IPS-20b (cell line): ENCODE measurements at regions not wholly inside any gene's neighbourhood (a gene's known extent, or its start where the extent isn't known, plus 50 kb on each side); places are given as distances from the start of the nearest gene placed in this dataset.

Experiments
- H3K27ac ChIP-seq: one replicate; pipeline ENCODE4 v1.5.1; 2013; ENCODE audit warnings: low read length
- H3K27me3 ChIP-seq: 2 replicates; pipeline ENCODE4 v1.6.1; 2013; ENCODE audit warnings: mild to moderate bottlenecking, low read length, inconsistent platforms; ENCODE audit not compliant: insufficient read depth
- H3K36me3 ChIP-seq: 2 replicates; pipeline ENCODE4 v1.6.1; 2013; ENCODE audit warnings: low read depth, mild to moderate bottlenecking, inconsistent platforms, low read length, moderate library complexity; ENCODE audit not compliant: insufficient read depth
- H3K4me1 ChIP-seq: 2 replicates; pipeline ENCODE4 v1.6.1; 2013; ENCODE audit warnings: mild to moderate bottlenecking, control low read depth, inconsistent platforms, low read length, moderate library complexity; ENCODE audit not compliant: insufficient read depth
- H3K4me3 ChIP-seq: 2 replicates; pipeline ENCODE4 v1.5.1; 2013; ENCODE audit warnings: mild to moderate bottlenecking, low read length, inconsistent platforms
- H3K9ac ChIP-seq: 2 replicates; pipeline ENCODE4 v1.6.1; 2013; ENCODE audit warnings: low read depth, mild to moderate bottlenecking, inconsistent platforms, low read length, moderate library complexity
- H3K9me3 ChIP-seq: 2 replicates; pipeline ENCODE4 v1.6.1; 2013; ENCODE audit warnings: mild to moderate bottlenecking, low read depth, low read length, inconsistent platforms; ENCODE audit not compliant: insufficient read depth

GRCh38 chr14:65879248-65880009 lies 466.9 kb downstream of the FUT8 start:
- Histone ChIP-seq H3K4me3 (no peak overlapping the region), H3K27me3 (no peaks in the 10 kb centered on the region), H3K9me3 (no peaks in the 10 kb centered on the region; the same call in 1 of the 2 replicates), H3K36me3 (no peaks in the 10 kb centered on the region), H3K9ac (no peak overlapping the region), H3K4me1 (no peaks in the 10 kb centered on the region), H3K27ac (no peak overlapping the region)

GRCh38 chr14:65880507-65880906 lies 468.0 kb downstream of the FUT8 start:
- Histone ChIP-seq H3K9me3 (no peaks in the 10 kb centered on the region; the same call in 1 of the 2 replicates), H3K36me3 (no peaks in the 10 kb centered on the region), H3K4me1 (no peaks in the 10 kb centered on the region), H3K27me3 (no peaks in the 10 kb centered on the region), H3K27ac (no peak overlapping the region), H3K9ac (no peak overlapping the region), H3K4me3 (no peak overlapping the region)

- Histone ChIP-seq H3K36me3 (no peaks in the 10 kb centered on the region), H3K27ac (no peak overlapping the region), H3K4me3 (no peak overlapping the region), H3K9ac (no peak overlapping the region), H3K9me3 (no peaks in the 10 kb centered on the region; the same call in 1 of the 2 replicates), H3K4me1 (no peaks in the 10 kb centered on the region), H3K27me3 (no peaks in the 10 kb centered on the region)
Observed at GRCh38 chr14:65881642-65882041, 469.1 kb downstream of the FUT8 start.

- Histone ChIP-seq H3K36me3 (no peaks in the 10 kb centered on the region), H3K4me3 (no peak overlapping the region), H3K4me1 (no peaks in the 10 kb centered on the region; the same call in 1 of the 2 replicates), H3K9ac (no peak overlapping the region), H3K27ac (no peak overlapping the region), H3K27me3 (no peaks in the 10 kb centered on the region), H3K9me3 (no peaks in the 10 kb centered on the region)
Observed at GRCh38 chr14:65888677-65889076, 476.1 kb downstream of the FUT8 start.

GRCh38 chr14:65892315-65892714 lies 479.8 kb downstream of the FUT8 start:
- no peaks in the 10 kb centered on the region for H3K9me3 ChIP-seq

GRCh38 chr14:65900164-65900563 lies 487.6 kb downstream of the FUT8 start:
- Histone ChIP-seq H3K36me3 (no peaks in the 10 kb centered on the region), H3K27me3 (no peaks in the 10 kb centered on the region), H3K4me1 (no peaks in the 10 kb centered on the region), H3K27ac (no peak overlapping the region), H3K9ac (no peak overlapping the region), H3K4me3 (no peak overlapping the region), H3K9me3 (peaks cover 12% of the 10 kb centered on the region)

More at GRCh38 chr14:65892315-65892714, 479.8 kb downstream of the FUT8 start:
- no peaks in the 10 kb centered on the region for H3K27me3 ChIP-seq
- no peaks in the 10 kb centered on the region; the same call in 1 of the 2 replicates for H3K4me1 ChIP-seq
- no peak overlapping the region for H3K27ac ChIP-seq
- H3K36me3 ChIP-seq: no peaks in the 10 kb centered on the region
- H3K9ac ChIP-seq: no peak overlapping the region
- no peak overlapping the region for H3K4me3 ChIP-seq

GRCh38 chr14:65901595-65901994 lies 489.1 kb downstream of the FUT8 start:
- Histone ChIP-seq H3K9me3 (peaks cover 12% of the 10 kb centered on the region), H3K27me3 (no peaks in the 10 kb centered on the region), H3K4me1 (no peaks in the 10 kb centered on the region), H3K9ac (no peak overlapping the region), H3K36me3 (no peaks in the 10 kb centered on the region), H3K27ac (no peak overlapping the region), H3K4me3 (no peak overlapping the region)

GRCh38 chr14:65904988-65905387 lies 492.5 kb downstream of the FUT8 start:
- Histone ChIP-seq H3K9me3 (peaks cover 12% of the 10 kb centered on the region), H3K27ac (no peak overlapping the region), H3K4me3 (no peak overlapping the region), H3K27me3 (no peaks in the 10 kb centered on the region), H3K4me1 (no peaks in the 10 kb centered on the region), H3K36me3 (no peaks in the 10 kb centered on the region), H3K9ac (no peak overlapping the region)

GRCh38 chr14:65906344-65906743 lies 493.8 kb downstream of the FUT8 start:
- no peak overlapping the region for H3K4me3 ChIP-seq
- no peaks in the 10 kb centered on the region for H3K36me3 ChIP-seq
- H3K9ac ChIP-seq: no peak overlapping the region
- no peaks in the 10 kb centered on the region for H3K4me1 ChIP-seq
- peaks cover 5% of the 10 kb centered on the region for H3K9me3 ChIP-seq
- no peaks in the 10 kb centered on the region for H3K27me3 ChIP-seq
- H3K27ac ChIP-seq: no peak overlapping the region

GRCh38 chr14:65906948-65907347 lies 494.4 kb downstream of the FUT8 start:
- Histone ChIP-seq H3K27me3 (no peaks in the 10 kb centered on the region), H3K9me3 (no peaks in the 10 kb centered on the region), H3K27ac (no peak overlapping the region), H3K4me1 (no peaks in the 10 kb centered on the region), H3K36me3 (no peaks in the 10 kb centered on the region), H3K4me3 (no peak overlapping the region), H3K9ac (no peak overlapping the region)

GRCh38 chr14:65910108-65910786 lies 497.7 kb downstream of the FUT8 start:
- no peaks in the 10 kb centered on the region for H3K4me1 ChIP-seq
- H3K9ac ChIP-seq: no peak overlapping the region
- no peak overlapping the region for H3K4me3 ChIP-seq
- H3K27me3 ChIP-seq: no peaks in the 10 kb centered on the region
- no peaks in the 10 kb centered on the region for H3K36me3 ChIP-seq
- H3K27ac ChIP-seq: no peak overlapping the region
- no peaks in the 10 kb centered on the region for H3K9me3 ChIP-seq

GRCh38 chr14:65915125-65915524 lies 502.6 kb downstream of the FUT8 start:
- H3K9ac ChIP-seq: no peak overlapping the region
- no peak overlapping the region for H3K27ac ChIP-seq
- no peaks in the 10 kb centered on the region for H3K36me3 ChIP-seq
- no peaks in the 10 kb centered on the region for H3K4me1 ChIP-seq
- no peaks in the 10 kb centered on the region for H3K27me3 ChIP-seq
- no peak overlapping the region for H3K4me3 ChIP-seq
- H3K9me3 ChIP-seq: no peaks in the 10 kb centered on the region
